Fibroblast of lung (primary cell): ENCODE measurements at regions not wholly inside any gene's neighbourhood (a gene's known extent, or its start where the extent isn't known, plus 50 kb on each side); places are given as distances from the start of the nearest gene placed in this dataset.

Source experiments
- CTCF ChIP-seq, 2 donors: IDR thresholded peaks in 1 of 2; conservative IDR thresholded peaks in 1 of 2; 1 replicate in 1 of 2; 2 replicates in 1 of 2; pipeline ENCODE4 v1.5.1; 2011 to 2012; ENCODE audit warnings: low read length in 2 of 2, control low read depth in 1 of 2, inconsistent platforms in 1 of 2, low read depth in 1 of 2, mild to moderate bottlenecking in 1 of 2
- EZH2 ChIP-seq: IDR thresholded peaks from 2 replicates; pipeline ENCODE4 v1.5.1; 2012; ENCODE audit warnings: low read length, control low read depth, mild to moderate bottlenecking; ENCODE audit errors: missing control alignments

GRCh38 chr1:238088560-238089290 lies 198.0 kb upstream of the ZP4 start:
- no peak for TF ChIP-seq CTCF (conservative IDR thresholded peaks at IDR 0.05 in 1 of 2, IDR thresholded peaks at IDR 0.05 in 1 of 2; ENCODE audit: low read depth in 1 of 2, low read length in 2 of 2)
- TF ChIP-seq EZH2, result no peak
